ENCODE measurements at regions not wholly inside any gene's neighbourhood (a gene's known extent, or its start where the extent isn't known, plus 50 kb on each side); places are given as distances from the start of the nearest gene placed in this dataset.

- ChIA-PET POLR2A (no interaction called here), CTCF (interaction anchor here (0.6 to 0.9 kb wide), 3 partner anchors 19 to 362 kb away, joined by 3 to 4 read pairs (median 3); no protein-coding TSS in a partner anchor)
- no peak for TF ChIP-seq CTCF (IDR thresholded peaks at IDR 0.05; ENCODE audit: insufficient read depth, low read length, missing control alignments)
- H3K4me3 ChIP-seq (ENCODE audit: low read depth, low read length) = no peak overlapping the region
- no peak for DNase-seq (ENCODE audit: low read depth, low spot score)
These were observed 64.1 kb upstream of the ACOT11 start for GRCh38 chr1:54483875-54484437.

GRCh38 chr1:54481201-54481884 is 66.7 kb upstream of the ACOT11 start:
- no peak for TF ChIP-seq CTCF (IDR thresholded peaks at IDR 0.05; ENCODE audit: insufficient read depth, low read length, missing control alignments)
- ChIA-PET CTCF (interaction anchor here (0.8 to 1.1 kb wide), 2 partner anchors 8 to 209 kb away, joined by 3 read pairs; no protein-coding TSS in a partner anchor), POLR2A (no interaction called here)
- no peak overlapping the region for H3K4me3 ChIP-seq (ENCODE audit: low read depth, low read length)
- DNase-seq (ENCODE audit: low read depth, low spot score) = no peak

- POLR2A ChIA-PET = no interaction called here
- DNase-seq (ENCODE audit: low read depth, low spot score) = no peak
- TF ChIP-seq CTCF (IDR thresholded peaks at IDR 0.05; ENCODE audit: insufficient read depth, low read length, missing control alignments) = no peak
- CTCF ChIA-PET = interaction anchor here (0.6 to 1.1 kb wide), 6 partner anchors 9 to 430 kb away, joined by 3 to 4 read pairs (median 3); no protein-coding TSS in a partner anchor
- no peak overlapping the region for H3K4me3 ChIP-seq (ENCODE audit: low read depth, low read length)
These were observed 67.5 kb upstream of the ACOT11 start for GRCh38 chr1:54480525-54480848.

GRCh38 chr1:54479841-54480524 is 68.0 kb upstream of the ACOT11 start:
- ChIA-PET CTCF (interaction anchor here (0.6 to 1.1 kb wide), 4 partner anchors 10 to 430 kb away, joined by 3 to 4 read pairs (median 4); no protein-coding TSS in a partner anchor), POLR2A (interaction anchor here (0.9 kb wide), 1 partner anchor 396 kb away, joined by 3 read pairs; no protein-coding TSS in a partner anchor)
- no peak for TF ChIP-seq CTCF (IDR thresholded peaks at IDR 0.05; ENCODE audit: insufficient read depth, low read length, missing control alignments)
- DNase-seq (ENCODE audit: low read depth, low spot score) = no peak
- no peak overlapping the region for H3K4me3 ChIP-seq (ENCODE audit: low read depth, low read length)

GRCh38 chr1:54479251-54479650 is 68.8 kb upstream of the ACOT11 start:
- H3K4me3 ChIP-seq (ENCODE audit: low read depth, low read length) = no peak overlapping the region
- no peak for TF ChIP-seq CTCF (IDR thresholded peaks at IDR 0.05; ENCODE audit: insufficient read depth, low read length, missing control alignments)
- DNase-seq (ENCODE audit: low read depth, low spot score) = no peak
- CTCF ChIA-PET = interaction anchor here (1.1 kb wide), 2 partner anchors 357 to 410 kb away, joined by 3 to 4 read pairs; no protein-coding TSS in a partner anchor
- POLR2A ChIA-PET = interaction anchor here (0.9 kb wide), 1 partner anchor 395 kb away, joined by 3 read pairs; no protein-coding TSS in a partner anchor

GRCh38 chr1:54477153-54477561 is 70.9 kb upstream of the ACOT11 start:
- H3K4me3 ChIP-seq (ENCODE audit: low read depth, low read length) = no peak overlapping the region
- CTCF ChIA-PET = interaction anchor here (1.0 kb wide), 1 partner anchor 10 kb away, joined by 4 read pairs; no protein-coding TSS in a partner anchor
- DNase-seq (ENCODE audit: low read depth, low spot score) = no peak
- no peak for TF ChIP-seq CTCF (IDR thresholded peaks at IDR 0.05; ENCODE audit: insufficient read depth, low read length, missing control alignments)
- POLR2A ChIA-PET = no interaction called here
